AG10803 (cell line): ENCODE measurements at regions not wholly inside any gene's neighbourhood (a gene's known extent, or its start where the extent isn't known, plus 50 kb on each side); places are given as distances from the start of the nearest gene placed in this dataset.
"Not testable (repeated sequence)": the region's sequence is repeated elsewhere in the genome, so short reads cannot be mapped to it uniquely, and the experiment has no call there.

Experiments
- DNase-seq: peaks from one replicate; pipeline ENCODE4 v3.0.0; 2010; ENCODE audit warnings: low read depth
- H3K4me3 ChIP-seq: 2 replicates; pipeline ENCODE4 v1.5.1; 2011; ENCODE audit warnings: mild to moderate bottlenecking, low read length, control low read depth
- TF ChIP-seq, protein P1 (sequence below): conservative IDR thresholded peaks from 2 replicates; pipeline ENCODE4 v1.5.1; 2011; ENCODE audit warnings: mild to moderate bottlenecking, low read length, control low read depth, inconsistent platforms

DNA sequence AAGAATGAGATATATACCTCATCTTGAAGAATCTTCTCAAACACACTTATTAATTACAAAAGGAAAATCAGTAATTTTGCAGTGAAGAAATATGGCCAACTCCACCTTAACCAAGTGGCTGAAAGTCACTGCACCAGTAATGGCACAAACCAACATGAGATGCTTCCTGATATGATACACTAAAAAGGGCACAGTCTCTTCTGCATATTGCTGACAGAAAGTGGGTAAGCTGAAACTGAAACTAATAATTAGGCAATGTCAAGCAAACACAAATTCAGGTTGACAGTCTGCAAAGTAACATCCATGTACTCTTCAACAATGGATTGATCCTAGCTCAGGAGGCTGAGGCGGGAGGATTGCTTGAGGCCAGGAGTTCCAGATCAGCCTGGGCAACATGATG, 56.1 kb downstream of the ZNF22 start:
- H3K4me3 ChIP-seq, DNase-seq: not testable (repeated sequence)

DNA sequence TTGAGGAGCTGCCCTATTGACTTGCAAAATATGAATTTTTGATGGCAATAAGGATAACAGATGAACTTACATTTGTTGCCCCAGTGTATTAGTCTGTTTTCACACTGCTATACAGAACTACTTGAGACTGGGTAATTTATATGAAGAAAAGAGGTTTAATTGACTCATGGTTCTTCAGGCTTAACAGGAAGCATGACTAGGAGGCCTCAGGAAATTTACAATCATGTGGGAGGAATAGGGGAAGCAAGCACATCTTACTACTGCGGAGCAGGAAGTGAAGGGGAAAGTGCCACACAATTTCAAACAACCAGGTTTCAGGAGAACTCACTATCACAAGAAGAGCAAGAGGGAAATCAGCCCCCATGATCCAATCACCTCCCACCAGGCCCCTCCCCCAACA, 57.9 kb downstream of the ZNF22 start:
- no peak for DNase-seq
- TF ChIP-seq, protein P1, sequence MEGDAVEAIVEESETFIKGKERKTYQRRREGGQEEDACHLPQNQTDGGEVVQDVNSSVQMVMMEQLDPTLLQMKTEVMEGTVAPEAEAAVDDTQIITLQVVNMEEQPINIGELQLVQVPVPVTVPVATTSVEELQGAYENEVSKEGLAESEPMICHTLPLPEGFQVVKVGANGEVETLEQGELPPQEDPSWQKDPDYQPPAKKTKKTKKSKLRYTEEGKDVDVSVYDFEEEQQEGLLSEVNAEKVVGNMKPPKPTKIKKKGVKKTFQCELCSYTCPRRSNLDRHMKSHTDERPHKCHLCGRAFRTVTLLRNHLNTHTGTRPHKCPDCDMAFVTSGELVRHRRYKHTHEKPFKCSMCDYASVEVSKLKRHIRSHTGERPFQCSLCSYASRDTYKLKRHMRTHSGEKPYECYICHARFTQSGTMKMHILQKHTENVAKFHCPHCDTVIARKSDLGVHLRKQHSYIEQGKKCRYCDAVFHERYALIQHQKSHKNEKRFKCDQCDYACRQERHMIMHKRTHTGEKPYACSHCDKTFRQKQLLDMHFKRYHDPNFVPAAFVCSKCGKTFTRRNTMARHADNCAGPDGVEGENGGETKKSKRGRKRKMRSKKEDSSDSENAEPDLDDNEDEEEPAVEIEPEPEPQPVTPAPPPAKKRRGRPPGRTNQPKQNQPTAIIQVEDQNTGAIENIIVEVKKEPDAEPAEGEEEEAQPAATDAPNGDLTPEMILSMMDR, result no peak
- no peak overlapping the region for H3K4me3 ChIP-seq

DNA sequence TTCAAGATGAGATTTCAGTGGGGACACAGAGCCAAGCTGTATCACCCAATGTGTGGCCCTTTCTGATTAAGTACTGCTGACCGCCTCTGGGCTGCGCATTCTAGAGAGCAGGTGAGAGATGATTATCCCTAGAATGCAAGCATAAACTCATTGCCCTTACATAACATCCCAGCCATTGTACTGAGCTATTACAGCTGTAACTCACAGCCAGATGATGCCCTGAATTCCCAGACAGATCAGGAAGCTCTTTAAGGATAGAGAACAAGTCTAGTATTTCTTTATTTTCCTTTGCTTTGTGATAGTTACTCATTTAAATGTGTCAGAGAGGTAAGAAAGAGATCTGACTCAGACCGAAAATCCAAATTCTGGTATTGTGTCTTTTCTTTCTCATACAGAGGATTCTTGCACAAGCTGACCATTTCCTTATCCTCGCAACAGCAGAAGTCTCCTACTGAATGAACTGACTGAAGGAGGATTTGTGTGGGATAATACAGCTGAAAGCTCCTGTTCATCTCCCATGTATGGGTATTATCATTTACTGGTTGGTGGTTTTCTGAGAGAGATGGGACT, 58.4 kb downstream of the ZNF22 start:
- DNase-seq, result no peak
- TF ChIP-seq, protein P1, result no peak

DNA sequence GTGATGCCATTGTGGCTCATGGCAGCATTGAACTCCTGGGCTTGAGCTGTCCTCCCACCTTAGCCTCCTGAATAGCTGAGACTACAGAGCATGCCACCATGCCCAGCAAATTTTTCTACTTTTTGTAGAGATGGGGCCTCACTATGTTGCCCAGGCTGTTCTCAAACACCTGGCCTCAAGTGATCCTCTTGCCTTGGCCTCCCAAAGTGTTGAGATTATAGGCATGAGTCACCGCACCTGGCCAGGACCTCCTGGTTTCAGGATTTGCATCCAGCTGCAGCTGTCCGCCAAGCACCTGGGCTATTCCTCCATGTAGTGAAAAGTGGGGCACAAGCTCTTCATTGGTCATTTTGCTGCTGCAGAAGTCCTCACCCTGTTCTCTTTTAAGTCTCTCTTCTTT, 58.9 kb downstream of the ZNF22 start:
- TF ChIP-seq, protein P1, result no peak
- no peak overlapping the region for H3K4me3 ChIP-seq
- no peak for DNase-seq

More for the DNA sequence above, 58.4 kb downstream of the ZNF22 start:
- no peak overlapping the region for H3K4me3 ChIP-seq

DNA sequence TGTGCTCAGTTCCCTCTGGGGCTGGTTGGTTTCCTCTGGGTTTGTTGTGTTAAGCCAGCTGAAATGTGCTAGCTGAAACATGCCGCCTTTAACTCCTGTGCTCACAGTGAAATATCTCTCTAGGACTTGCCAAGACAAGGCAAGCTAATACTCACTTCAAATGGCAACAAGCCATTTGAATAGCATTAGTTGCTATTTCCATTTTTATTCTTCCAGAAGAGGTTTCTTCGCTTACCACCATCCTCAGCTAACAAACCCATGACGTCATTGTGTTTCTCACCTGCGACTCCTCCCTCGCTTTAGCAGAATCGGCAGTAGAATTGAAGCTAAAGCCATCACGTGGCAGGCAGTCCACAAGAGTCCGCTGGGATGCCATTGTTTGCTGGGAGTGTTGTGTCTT, 61.3 kb downstream of the ZNF22 start:
- no peak overlapping the region for H3K4me3 ChIP-seq
- TF ChIP-seq, protein P1, result no peak
- DNase-seq, result no peak

DNA sequence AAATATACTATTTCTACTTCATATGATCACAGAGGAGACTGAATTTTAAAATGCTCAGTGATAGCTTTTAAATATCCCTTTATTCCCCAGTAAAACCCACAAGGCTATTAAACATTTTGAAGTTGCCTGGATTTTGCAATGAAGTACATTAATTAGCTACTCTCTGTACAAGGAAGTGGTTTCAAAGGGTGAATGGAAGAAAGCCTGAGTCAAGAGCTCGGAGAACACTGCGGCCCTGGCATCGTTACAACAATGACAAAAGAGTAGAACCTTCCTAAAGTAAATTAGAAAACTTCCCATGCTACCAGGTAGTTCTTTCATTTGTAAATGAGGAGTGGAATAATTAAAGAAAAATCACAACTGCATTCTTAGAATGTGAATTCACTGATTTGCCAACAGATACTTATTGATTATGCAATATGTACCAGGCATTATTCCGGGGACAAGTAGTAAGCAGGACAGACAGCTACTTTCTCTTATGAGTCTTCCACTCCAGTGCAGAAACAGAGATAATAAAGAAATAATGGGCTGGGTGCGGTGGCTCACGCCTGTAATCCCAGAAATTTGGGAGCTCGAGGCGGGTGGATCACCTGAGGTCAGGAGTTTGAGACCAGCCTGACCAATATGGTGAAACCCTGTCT, 63.0 kb downstream of the ZNF22 start:
- TF ChIP-seq, protein P1, result no peak
- H3K4me3 ChIP-seq, result no peak overlapping the region
- DNase-seq, result no peak

DNA sequence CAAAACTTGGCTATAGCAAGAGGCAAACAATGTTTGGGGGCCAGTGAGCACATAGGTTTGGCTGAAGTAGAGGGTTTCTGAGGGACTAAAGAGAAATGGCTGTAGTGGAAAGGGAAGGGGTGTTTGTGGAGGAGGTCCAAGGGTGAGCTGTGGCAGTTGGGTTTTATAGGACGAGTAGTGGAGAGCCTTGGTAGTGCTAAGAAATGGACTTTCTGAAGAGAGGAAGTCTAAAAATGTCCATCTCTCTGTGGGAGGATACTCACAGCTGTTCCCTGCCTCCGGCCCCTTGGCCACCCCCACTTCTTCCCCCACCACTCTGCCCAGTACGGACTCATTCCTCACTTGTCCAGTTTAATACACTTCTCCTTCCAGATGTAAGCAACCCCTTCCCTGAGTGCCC, 64.3 kb downstream of the ZNF22 start:
- no peak overlapping the region for H3K4me3 ChIP-seq
- TF ChIP-seq, protein P1, result no peak
- DNase-seq, result no peak
